ENCODE measurements at regions not wholly inside any gene's neighbourhood (a gene's known extent, or its start where the extent isn't known, plus 50 kb on each side); places are given as distances from the start of the nearest gene placed in this dataset.
"Not testable (repeated sequence)": the region's sequence is repeated elsewhere in the genome, so short reads cannot be mapped to it uniquely, and the experiment has no call there.

GRCh38 chr5:45893309-45893708 is 197.1 kb upstream of the HCN1 start:
- no peak for DNase-seq

DNA sequence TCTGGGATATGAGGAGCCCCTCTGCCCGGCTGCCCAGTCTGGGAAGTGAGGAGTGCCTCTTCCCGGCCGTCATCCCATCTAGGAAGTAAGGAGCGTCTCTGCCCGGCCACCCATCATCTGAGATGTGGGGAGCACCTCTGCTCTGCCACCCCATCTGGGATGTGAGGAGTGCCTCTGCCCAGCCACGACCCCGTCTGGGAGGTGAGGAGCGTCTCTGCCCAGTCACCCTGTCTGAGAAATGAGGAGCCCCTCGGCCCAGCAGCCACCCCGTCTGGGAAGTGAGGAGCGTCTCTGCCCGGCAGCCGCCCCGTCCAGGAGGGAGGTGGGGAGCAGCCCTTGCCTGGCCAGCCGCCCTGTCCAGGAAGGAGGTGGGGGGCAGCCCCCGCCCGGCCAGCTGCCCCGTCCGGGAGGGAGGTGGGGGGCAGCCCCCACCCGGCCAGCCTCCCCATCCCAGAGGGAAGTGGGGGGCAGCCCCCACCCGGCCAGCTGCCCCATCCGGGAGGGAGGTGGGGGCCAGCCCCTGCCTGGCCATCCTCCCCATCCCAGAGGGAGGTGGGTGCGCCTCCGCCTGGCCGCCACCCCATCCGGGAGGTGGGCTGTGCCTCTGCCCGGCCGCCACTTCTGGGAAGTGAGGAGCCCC is 194.4 kb upstream of the HCN1 start:
- not testable (repeated sequence) for DNase-seq

DNA sequence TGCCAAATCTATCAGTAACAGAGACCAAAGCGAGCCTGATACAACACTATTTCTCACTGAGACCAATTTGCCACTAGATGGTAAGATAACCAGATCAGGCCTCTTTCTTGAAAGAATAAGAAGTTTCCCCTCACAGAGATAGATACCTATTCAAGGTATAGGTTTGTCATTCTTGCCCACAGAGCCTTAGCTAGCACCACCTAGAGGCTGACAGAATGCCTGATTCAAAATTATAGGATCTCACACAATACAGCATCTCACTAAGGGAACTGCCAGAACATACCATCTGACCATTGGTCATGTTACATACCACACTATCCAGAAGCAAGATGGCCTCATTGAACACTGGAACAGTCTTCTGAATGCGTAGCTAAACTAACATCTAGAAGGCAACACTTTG is 166.6 kb upstream of the HCN1 start:
- DNase-seq, result no peak

DNA sequence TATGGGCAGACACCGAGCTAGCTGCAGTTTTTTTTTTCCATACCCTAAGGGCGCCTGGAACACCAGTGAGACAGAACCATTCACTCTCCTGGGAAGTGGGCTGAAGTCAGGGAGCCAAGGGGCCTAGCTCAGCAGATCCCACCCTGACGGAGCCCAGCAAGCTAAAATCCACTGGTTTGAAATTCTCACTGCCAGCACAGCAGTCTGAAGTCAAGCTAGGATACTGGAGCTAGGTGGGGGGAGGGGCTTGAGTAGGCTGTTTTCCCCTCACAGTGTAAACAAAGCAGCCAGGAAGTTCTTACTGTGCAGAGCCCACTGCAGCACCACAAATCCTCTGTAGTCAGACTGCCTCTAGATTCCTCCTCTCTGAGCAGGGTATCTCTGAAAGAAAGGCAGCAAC is 151.7 kb upstream of the HCN1 start:
- no peak for DNase-seq

GRCh38 chr5:45826055-45826454 is 129.9 kb upstream of the HCN1 start:
- DNase-seq, result no peak

- DNase-seq, result no peak
Measured at GRCh38 chr5:45800331-45800730, 104.2 kb upstream of the HCN1 start.

DNA sequence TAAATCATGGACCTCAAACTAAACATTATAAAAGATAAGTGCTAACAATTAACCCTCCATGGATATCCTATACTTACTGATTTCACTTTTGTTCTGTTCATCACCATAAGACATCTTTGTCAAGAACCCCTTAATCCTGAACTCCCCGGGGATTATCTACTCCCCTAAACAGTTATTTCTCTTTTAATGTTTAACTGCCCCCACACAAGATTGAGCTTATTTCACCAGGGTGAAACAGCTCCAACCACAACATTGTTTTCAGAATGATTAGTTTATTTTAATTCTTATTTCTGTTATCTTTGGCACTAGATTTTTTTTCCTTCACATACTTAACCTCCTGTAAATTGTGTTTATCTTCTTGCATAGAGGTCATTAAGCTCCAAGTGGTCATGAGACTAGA is 103.2 kb upstream of the HCN1 start:
- no peak for DNase-seq

- DNase-seq, result peak; percentile 59
Measured at GRCh38 chr5:45796959-45797553, 100.9 kb upstream of the HCN1 start.

GRCh38 chr5:45795458-45795857 is 99.3 kb upstream of the HCN1 start:
- DNase-seq, result peak; percentile 15

DNA sequence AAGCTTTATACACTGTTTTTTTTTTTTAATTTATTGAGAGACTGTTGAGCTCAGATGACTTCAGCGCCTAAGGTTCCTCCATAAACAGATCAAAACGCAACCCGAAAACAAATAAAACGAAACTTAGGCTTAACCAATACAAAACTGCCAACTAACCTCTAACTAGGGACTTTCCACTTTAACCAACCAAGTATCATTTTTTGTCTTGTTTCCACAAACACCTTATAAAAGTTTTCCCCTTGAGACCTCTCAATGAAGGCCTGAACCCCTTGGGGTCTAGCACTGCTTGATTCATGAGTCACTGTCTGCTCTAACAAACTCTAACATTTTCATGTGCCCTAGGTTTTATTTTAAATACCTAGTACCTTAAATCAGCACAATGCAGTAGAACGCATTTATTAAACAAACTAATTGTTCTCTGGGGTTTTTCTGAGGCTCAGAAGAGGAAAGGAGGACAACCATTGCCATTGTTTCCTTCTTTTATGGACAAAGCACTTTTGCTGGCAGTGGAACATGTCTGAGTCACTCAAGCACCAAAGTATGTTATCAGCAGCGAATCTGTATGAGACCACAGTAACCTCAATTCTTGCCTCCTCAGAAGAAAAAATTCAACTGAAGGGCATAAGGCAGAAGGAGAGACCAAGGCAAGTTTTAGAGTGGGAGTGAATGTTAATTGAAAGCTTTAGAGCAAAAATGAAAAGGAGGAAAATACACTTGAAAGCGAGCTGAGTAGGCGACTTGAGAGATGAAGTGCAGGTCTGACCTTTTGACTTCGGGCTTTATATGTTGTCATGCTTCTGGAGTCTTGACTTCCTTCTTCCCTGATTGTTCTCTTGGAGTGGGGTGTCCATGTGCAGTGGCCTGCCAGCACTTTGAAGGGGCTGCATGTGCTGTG is 97.7 kb upstream of the HCN1 start:
- no peak for DNase-seq

DNA sequence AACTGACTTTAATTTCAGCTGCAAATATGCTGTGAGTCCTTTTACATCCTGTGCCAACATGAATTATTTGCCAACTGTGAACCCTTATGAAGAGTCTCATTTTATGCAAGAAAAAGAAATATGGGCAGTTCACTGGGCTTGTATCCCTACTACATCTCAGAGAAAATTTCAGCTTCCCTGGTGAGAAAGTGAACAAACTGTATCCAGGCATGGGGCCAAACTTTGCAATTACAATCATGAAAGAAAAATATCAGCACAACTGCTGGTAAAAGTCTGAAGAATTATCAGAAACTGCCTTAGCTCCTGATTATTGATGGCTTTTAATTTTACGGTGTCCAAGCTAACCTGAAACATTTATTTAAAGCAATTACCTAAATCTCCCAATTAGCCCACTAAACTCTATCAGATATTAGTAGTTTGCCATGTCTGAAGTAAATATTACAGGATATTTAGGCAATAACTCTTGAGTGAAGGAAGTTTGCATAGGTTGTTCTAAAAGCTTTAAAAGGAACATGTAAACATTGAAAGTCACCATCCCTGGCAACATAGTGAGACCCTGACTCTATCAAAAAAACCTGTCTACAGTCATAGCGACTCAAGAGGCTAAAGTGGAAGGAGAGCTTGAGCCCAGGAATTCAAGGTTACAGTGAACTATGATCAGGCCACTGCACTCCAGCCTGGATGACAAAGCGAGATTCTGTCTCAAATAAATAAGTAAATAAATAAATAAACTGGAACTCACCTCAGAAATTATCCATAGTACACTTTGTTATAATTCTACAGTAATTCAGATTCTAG is 83.9 kb upstream of the HCN1 start:
- no peak for DNase-seq

- peak; percentile 68 for DNase-seq
Measured at GRCh38 chr5:45774528-45774927, 78.3 kb upstream of the HCN1 start.

- DNase-seq, result no peak
Measured at GRCh38 chr5:45772402-45772801, 76.2 kb upstream of the HCN1 start.

- DNase-seq, result no peak
Measured at GRCh38 chr5:45765561-45765960, 69.4 kb upstream of the HCN1 start.

DNA sequence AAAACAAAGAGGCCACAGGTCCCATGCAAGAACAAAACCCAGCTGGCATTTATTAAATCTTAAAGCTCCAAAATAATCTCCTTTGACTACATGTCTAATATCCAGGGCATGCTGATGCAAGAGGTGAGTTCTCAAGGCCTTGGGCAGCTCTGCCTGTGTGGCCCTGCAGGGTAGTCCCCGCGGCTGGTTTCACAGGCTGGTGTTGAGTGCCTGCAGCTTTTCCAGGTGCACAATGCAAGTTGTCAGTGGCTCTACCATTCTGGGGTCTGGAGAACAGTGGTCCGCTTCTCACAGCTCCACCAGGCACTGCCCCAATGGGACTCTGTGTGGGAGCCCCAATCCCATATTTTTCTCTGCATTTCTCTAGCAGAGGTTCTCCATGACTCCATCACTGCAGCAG is 54.4 kb upstream of the HCN1 start:
- DNase-seq, result no peak

DNA sequence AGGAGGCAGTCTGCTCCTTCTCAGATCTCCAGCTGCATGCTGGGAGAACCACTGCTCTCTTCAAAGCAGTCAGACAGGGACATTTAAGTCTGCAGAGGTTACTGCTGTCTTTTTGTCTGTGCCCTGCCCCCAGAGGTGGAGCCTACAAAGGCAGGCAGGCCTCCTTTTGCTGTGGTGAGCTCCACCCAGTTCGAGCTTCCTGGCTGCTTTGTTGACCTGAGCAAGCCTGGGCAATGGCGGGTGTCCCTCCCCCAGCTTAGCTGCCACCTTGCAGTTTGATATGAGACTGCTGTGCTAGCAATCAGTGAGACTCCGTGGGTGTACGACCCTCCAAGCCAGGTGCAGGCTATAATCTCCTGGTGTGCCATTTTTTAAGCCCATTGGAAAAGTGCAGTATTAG is 52.3 kb upstream of the HCN1 start:
- not testable (repeated sequence) for DNase-seq

Measured in NCI-H2171 treated with DMSO at 0.1 percent for 48 hours (cell line).